ENCODE measurements at regions not wholly inside any gene's neighbourhood (a gene's known extent, or its start where the extent isn't known, plus 50 kb on each side); places are given as distances from the start of the nearest gene placed in this dataset.
"Not testable (repeated sequence)": the region's sequence is repeated elsewhere in the genome, so short reads cannot be mapped to it uniquely, and the experiment has no call there.

DNA sequence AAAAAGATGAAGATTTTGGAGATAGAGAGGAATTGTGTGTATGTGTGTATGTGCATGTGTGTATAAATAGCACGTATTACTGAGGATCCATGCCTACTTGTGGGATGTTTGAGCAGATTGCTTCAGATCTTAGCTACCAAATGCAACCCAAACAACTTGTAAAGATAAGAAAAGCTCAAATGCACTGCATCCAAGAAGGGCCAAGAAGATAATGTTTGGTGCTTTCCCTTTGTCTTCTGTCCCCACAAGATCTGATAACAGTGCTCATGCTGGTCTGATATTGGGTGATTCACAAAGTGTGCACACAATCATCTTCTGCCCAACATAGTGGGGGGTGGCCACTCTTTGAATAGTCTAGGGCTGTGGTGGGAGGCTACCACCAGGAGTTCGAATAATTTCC, 284.8 kb upstream of the CYRIA start:
- FAIRE-seq = no peak
- DNase-seq (ENCODE audit: extremely low spot score, insufficient read length, low read depth) = no peak

DNA sequence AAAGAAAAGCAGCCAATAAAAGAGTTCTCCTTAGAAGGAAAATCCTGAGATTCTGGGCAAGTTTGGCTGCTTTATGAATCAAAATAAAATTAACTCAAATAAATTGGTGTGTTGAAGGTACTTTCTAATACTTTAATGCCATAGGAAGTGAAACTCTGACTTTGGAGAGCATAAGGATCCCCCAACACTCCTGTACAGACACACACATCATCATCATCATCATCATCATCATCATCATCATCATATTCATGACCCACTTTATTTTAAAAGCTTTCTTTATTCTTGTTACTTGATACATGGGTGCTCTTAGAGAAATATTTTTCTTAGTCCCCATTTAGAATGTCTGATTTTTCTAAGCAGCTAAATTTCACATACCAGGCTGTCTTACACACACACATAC, 283.1 kb upstream of the CYRIA start:
- FAIRE-seq = no peak

DNA sequence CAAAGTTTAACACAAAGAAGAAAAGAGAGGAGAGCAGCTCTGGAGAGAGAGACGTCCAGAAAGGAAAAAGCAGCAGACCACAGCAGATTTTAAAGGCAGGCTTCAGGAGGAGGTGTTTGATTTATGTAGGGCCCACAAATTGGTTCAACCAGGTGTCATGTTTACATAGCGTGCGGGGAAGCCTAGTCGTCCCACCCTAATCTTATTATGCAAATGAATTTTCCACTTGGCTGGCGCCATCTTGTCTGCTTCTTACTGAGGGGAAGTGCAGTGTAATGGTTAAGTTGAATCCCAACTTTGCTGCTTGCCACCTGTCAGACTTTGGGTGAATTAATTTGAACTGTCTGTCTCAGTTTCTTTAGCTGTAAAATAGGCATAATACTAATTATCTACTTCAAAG, 282.4 kb upstream of the CYRIA start:
- FAIRE-seq (no peak), DNase-seq (ENCODE audit: extremely low spot score, insufficient read length, low read depth) (no peak)

More for the DNA sequence above, 283.1 kb upstream of the CYRIA start:
- DNase-seq (ENCODE audit: extremely low spot score, insufficient read length, low read depth) = no peak

DNA sequence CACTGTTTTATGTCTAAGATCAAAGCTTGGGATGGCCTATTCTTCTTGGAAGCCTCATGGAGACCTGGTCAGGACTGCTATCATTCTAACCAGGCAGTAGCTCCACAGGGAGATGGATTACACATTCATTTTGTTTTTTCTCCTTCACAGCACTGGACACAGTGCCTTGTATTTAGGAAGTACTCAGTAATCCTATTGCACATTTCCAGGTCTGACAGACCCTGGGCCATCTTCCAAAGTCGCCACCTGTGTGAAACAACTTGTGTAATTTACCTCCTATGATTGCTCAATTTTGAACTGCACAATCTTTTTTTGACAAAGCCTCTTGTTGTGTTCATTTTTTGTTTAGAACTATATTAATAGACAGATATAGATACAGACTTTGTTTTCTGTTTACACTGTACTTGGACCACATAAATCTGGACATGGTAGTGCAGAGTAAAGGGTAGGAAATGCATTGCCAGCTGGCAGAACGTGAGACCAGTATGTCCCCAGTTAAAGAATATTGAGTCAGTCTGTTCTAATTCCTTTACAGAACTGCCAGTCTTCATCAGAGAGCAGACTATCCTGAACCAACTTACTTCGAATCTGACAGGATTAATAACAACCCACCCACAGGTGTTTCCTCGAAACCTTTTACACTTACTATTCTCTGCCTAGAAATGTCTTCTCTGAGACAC, 277.8 kb upstream of the CYRIA start:
- no peak for FAIRE-seq
- DNase-seq (ENCODE audit: extremely low spot score, insufficient read length, low read depth) = no peak

DNA sequence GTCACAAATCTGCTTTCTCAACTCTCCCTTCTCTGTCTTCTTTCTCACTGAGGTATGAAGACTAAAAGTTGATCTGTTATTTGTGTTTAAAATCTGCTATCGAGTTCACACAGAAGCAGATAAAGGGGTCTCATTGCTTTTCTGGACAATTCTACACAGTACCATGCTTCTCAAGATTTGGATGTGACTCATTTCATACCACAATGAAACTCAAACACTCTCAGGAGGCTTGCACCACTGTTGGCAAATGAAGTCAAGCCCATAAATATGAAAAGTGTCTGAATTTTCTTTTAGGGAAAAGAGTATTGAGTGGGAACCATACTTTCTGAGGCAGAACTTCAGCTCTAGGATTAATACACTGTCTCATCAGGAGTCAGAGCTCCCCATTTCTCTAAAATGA, 274.6 kb upstream of the CYRIA start:
- DNase-seq (ENCODE audit: extremely low spot score, insufficient read length, low read depth) = no peak
- no peak for FAIRE-seq

DNA sequence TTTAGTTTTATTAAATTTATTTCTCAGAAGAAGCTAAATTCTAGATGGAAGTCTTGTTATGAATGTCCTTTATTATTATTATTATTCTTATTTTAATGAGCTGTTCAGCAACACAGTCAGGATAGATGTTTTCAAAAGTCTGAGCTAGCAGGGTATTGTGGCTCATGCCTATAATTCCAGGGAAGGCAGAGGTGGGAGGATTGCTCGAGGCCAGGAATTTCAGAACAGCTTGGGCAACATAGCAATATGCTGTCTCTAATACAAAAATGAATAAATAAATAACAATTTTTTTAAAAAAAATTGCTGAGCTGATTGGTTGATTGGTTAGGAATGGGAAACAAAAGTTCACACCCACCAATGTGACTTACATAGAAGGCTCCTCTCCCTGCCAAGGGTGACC, 274.1 kb upstream of the CYRIA start:
- FAIRE-seq = no peak
- DNase-seq (ENCODE audit: extremely low spot score, insufficient read length, low read depth) = no peak

DNA sequence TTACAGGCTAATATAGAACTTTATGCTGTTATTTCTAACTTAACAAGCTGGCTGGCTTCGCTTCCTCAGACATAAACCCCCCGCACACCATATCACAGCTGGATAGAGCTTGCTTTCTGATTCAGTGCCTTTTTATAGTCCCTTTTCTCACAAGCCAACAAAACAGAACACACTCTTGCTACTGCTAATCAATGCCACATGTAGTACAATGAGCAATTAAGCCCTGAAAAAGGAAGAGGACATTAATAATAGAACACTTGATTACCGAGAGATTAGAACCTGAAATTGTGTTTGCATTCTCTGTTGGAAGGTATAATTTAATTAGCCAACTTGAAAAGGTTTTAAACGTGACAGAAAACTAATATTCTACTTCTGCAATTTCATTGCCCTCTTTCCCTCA, 267.7 kb upstream of the CYRIA start:
- DNase-seq (ENCODE audit: extremely low spot score, insufficient read length, low read depth) (no peak), FAIRE-seq (no peak)

DNA sequence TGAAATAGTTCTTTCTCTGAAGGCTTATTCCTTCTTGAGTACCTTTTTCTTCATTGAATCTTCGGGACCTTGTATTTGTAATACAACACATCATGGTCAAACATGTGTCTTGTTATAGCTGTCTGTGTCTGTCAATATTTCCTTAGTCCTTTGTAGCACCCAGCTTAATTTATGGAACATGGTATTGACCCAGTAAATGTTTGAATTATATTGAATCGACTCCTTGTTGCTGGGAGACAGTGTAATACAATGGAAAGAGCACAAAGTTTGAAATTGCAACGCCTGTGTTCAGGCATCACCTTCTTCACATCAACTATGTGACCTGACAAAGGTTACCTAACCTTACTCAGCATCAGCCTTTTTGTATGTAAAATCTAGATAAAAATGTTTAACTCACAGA, 267.2 kb upstream of the CYRIA start:
- DNase-seq (ENCODE audit: extremely low spot score, insufficient read length, low read depth) (no peak), FAIRE-seq (no peak)

DNA sequence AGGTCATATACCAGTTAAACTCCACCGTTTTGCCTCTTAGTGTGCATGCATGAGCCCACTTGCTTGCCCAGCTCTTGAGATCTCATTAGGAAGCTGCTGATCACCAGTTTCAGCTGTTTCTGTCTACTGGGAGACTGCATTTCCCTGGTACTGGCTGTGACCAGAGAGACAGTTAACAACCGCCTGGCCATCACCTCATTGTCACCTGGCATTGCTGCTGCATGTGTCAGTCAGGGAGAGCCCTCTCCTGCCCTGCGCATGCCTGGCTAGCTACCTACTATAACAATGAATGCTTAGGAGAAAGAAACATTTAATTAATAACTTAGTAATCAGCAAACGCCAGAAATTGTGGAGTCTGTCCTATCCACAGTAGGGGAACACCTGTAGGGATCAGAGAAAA, 265.8 kb upstream of the CYRIA start:
- DNase-seq (ENCODE audit: extremely low spot score, insufficient read length, low read depth) (no peak), FAIRE-seq (no peak)

DNA sequence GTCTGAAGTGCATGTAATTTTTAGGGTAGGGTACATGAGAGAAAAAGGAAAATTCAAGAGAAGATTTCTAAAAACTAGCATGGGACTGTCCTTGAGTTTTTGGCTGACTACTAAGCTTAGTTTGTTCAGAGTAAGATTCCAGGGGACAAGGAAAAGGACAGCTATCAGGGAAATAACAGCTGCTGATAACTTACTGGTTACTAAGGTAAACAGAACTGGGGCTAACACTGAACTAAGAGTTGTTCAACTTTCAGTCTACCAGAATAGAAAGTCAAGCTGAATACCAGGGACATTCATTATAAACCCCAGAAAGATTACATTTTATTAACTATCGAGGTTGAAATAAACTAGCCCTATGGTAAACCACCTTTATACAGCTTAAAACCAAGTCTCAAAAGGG, 261.8 kb upstream of the CYRIA start:
- FAIRE-seq = no peak

DNA sequence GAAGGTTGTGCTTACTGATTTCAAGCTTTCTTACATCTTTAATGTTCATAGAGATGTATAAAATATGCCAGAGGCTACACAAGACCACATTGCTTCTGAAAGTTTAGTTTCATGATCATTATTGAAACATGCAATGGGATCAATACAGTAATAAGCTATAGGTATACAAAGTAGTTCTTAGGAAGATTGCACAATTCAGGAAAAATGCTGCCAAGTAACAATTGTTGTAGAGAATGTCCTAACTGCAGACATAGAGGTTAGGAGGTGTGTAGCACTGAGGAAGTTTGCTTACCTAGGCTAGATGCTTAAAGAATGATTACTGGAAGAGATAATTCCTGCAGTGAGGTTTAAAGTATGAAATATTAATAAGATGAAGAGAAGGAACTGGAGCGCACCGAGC, 259.5 kb upstream of the CYRIA start:
- DNase-seq (ENCODE audit: extremely low spot score, insufficient read length, low read depth) (no peak), FAIRE-seq (no peak)

More for the DNA sequence above, 261.8 kb upstream of the CYRIA start:
- DNase-seq (ENCODE audit: extremely low spot score, insufficient read length, low read depth) = no peak

DNA sequence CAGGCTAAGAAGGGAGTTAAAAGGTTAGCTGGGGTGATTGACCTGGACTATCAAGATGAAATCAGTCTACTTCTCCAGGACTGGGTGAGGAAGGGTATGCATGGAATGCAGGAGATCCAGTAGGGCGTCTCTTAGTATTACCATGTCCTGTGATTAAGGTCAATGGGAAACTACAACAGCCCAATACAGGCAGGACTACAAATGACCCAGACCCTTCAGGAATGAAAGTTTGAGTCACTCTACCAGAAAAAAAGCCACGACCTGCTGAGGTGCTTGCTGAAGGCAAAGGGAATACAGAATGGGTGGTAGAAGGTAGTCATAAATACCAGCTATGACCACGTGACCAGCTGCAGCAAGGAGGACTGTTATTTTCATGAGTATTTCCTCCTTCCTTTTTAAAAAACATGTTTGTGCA, 249.7 kb upstream of the CYRIA start:
- FAIRE-seq; DNase-seq (ENCODE audit: extremely low spot score, insufficient read length, low read depth): not testable (repeated sequence)

DNA sequence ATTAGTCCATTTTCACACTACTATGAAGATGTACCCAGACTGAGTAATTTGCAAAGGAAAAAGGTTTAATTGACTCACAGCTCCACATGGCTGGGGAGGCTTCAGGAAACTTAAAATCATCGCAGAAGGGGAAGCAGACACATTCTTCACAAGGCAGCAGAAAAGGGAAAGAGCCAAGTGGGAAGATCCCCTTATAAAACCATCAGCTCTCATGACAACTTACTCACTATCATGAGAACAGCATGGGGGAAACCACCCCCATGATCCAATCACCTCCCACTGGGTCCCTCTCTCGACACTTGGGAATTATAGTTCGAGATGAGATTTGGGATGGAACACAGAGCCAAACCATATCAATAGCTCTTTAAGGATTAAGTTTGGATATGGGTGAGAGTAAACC, 246.1 kb upstream of the CYRIA start:
- DNase-seq (ENCODE audit: extremely low spot score, insufficient read length, low read depth) = no peak

DNA sequence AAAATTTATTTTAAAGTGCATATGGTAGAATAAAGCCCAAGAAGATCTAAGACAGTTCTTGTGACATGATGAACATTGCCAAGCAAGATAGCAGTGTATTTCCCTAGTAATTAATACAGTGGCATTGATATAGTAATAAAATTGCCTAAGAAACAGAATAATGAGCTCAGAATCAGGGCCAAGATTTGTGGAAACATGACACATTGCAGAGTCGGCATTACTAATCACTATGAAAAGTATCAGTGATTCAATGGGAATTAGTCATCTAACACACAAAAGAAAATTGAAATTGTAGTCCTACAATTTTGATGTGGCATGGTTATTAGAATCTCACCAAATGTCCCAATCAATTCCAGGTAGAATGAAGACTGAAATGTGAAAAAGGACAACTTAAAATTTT, 243.0 kb upstream of the CYRIA start:
- no peak for DNase-seq (ENCODE audit: extremely low spot score, insufficient read length, low read depth)
- no peak for FAIRE-seq

More for the DNA sequence above, 246.1 kb upstream of the CYRIA start:
- no peak for FAIRE-seq

DNA sequence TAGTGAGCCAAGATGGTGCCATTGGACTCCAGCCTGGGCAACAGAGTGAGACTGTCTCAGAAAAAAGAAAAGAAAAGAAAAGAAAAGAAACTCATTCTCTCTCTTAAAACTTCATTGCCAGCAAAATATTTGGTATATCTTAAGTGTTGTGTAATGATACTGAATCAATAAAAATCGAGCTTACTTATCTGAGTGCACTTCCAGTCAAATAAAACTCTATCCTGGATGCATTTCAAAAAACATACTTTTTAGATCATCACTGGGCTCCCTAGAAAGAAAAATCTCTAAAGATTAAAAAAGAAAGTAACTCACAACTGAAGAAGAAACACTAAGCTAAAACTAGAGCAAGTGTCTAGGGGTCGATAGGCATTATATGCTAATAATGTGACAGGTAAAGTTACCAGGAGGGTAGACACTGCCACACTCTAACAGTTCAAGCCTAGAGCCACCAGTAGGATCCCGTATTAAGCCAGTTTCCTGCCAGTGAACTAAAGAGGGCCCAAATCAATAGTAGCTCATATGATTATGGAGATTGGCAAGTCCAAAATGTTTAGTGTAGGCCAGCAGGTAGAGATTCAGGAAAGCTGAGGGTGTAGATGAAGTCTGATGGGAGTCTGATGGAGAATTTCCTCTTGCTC, 242.1 kb upstream of the CYRIA start:
- DNase-seq (ENCODE audit: extremely low spot score, insufficient read length, low read depth) = no peak
- FAIRE-seq = no peak

DNA sequence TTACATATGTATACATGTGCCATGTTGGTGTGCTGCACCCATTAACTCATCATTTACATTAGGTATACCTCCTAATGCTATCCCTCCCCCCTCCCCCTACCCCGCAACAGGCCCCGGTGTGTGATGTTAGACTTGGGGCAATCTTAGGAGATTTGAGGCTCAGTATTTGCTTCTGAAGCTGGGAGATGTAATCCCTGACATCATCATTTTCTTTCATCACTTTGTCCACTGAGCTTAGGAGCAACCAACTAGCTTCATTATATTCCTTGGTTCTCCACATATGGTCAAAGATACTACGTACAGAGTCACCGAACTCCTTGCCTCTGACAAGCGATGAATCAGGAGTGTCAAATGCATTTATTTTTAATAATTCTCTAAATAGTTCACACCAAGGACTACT, 239.7 kb upstream of the CYRIA start:
- FAIRE-seq; DNase-seq (ENCODE audit: extremely low spot score, insufficient read length, low read depth): not testable (repeated sequence)

DNA sequence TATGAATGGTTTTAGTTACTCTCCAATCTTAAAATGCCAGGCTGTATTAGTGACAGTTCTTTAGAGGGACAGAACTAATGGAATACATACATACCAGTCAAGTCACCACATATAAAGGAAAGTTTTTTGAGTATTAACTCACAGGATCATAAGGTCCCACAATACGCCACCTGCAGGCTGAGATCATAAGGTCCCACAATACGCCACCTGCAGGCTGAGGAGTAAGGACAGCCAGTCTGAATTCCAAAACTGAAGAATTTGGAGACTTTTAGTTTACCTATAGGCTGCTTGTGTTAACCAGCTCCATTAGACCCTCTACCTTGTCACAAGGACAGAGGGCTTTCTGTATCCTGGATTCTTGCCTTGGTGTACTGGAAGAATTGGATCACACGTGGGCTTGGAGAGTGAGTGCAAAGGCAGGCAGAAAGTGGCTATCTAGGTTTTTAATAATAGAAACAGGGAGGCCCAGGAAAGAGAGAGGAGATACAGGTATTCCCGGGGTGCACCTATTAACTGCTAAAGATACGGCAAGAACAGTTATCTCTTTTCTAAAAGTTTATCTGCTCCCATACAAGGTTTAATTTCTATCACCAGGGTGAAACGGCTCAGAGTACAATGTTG, 234.9 kb upstream of the CYRIA start:
- DNase-seq (ENCODE audit: extremely low spot score, insufficient read length, low read depth) = no peak
- peak; percentile 60 for FAIRE-seq

DNA sequence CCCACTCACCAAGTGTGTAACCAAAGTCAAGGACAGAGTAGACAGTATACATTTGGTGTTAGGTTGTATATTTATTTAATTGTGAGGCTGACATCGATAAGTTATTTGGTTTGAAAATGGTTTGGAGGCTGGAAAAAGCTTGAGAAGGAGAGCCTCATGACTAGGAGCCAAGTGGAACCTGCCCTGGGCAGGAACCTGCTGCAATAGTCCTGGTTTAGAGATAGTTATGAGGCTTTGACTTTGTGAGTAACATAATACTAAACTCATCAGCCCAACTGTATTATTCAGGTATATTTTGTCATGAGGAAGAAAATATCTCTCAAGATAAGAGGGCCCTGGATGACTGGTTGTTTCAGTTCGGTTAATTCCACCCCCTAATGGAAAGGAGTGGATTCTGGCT, 234.3 kb upstream of the CYRIA start:
- DNase-seq (ENCODE audit: extremely low spot score, insufficient read length, low read depth) (no peak), FAIRE-seq (no peak)

DNA sequence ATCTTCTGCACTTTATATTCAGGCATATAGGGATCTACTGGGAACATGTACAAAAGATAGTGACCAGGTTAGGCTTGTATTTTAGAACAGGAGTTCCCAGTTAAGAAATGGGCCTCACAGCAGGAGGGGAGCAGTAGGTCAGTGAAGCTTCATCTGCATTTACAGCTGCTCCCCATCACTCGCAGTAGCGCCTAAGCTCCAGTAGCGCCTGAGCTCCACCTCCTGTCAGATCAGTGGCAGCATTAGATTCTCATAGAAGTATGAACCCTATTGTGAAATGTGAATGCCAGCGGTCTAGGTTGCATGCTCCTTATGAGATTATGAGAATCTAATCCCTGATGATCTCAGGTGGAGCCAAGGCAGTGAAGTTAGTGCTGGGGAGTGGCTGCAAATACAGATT, 224.4 kb upstream of the CYRIA start:
- FAIRE-seq = no peak
- no peak for DNase-seq (ENCODE audit: extremely low spot score, insufficient read length, low read depth)

DNA sequence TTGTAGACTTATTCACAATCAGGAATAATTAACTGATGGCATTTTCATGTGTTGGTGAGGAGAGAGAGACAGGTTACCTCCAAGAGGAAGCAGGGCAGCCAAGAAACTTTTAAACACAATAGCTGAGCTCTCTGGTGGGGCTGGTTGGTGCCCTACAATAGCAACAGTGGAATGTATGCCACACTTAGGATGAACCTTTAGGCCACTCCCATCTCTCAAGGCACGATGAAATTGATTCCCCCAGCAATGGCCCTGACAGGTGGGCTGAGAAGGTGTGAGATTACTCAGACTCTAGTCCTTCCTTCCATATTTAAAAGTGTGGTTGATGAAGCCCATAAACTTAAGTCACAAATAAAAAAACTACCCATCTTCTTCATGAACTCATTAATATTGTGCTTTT, 219.4 kb upstream of the CYRIA start:
- DNase-seq (ENCODE audit: extremely low spot score, insufficient read length, low read depth) = no peak
- no peak for FAIRE-seq

DNA sequence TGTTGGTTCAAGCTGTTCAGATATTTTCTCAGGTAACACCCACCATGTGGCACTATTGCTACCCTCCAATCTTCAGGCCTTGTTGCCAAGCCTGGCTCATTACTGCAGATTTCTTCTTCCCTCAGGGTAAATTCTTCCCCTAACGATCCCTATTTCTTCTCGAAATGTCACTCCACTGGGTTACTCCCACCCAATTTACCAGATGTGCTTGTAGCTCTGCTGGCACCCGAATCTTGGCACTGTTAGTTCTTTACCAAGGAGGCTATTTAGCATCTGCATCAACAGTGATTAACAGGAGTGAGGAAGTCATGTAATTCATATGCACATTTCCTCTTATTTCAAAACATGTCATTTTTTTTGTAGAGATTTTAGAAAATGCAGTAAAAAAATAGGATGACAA, 217.1 kb upstream of the CYRIA start:
- DNase-seq (ENCODE audit: extremely low spot score, insufficient read length, low read depth) (no peak), FAIRE-seq (no peak)

DNA sequence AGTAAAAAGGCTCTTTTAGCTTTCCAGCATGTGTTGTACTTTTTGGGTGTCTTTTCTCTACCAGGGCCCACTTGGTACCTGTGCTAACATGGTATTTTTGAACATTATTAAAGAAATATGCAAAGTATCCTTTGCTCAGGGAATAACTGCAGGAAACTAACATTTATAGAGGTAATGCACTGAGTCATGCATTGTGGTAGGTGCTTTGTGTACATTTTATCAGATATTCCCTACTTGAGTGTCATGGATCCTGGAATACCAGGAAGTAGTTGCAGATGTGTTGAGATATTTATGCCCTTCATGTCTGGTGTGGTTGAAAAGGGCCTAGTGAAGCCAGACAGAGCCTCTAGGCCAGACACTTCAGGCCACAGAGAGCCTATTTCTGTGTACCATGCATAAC, 215.5 kb upstream of the CYRIA start:
- DNase-seq (ENCODE audit: extremely low spot score, insufficient read length, low read depth) = no peak
- FAIRE-seq = no peak
